ENCODE measurements at regions not wholly inside any gene's neighbourhood (a gene's known extent, or its start where the extent isn't known, plus 50 kb on each side); places are given as distances from the start of the nearest gene placed in this dataset.

DNA sequence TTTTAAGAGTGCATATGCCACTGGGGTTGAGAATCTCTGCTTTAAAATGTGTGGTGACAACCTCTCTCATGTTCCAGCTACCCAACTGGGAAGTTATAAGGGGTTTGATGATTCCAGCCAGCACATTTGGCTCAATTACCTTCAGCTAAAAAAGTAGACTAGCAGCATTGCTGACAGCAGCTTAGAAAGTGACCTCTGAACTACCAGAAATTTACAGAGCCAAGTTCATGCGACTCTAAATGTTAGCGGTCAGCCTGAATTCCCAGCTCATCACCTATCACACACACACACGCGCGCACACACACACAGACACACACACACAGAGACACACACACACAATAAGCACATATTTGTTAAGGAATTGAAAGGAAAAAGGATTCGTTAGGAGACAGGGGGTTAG lies 377.5 kb downstream of the TMEM167A start:
- TF ChIP-seq, protein P1, sequence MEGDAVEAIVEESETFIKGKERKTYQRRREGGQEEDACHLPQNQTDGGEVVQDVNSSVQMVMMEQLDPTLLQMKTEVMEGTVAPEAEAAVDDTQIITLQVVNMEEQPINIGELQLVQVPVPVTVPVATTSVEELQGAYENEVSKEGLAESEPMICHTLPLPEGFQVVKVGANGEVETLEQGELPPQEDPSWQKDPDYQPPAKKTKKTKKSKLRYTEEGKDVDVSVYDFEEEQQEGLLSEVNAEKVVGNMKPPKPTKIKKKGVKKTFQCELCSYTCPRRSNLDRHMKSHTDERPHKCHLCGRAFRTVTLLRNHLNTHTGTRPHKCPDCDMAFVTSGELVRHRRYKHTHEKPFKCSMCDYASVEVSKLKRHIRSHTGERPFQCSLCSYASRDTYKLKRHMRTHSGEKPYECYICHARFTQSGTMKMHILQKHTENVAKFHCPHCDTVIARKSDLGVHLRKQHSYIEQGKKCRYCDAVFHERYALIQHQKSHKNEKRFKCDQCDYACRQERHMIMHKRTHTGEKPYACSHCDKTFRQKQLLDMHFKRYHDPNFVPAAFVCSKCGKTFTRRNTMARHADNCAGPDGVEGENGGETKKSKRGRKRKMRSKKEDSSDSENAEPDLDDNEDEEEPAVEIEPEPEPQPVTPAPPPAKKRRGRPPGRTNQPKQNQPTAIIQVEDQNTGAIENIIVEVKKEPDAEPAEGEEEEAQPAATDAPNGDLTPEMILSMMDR (IDR thresholded peaks at IDR 0.05; ENCODE audit: borderline replicate concordance, control extremely low read depth, extremely low read depth, insufficient read depth, missing control alignments) = no peak
- in situ Hi-C loops (cut with MboI; ENCODE audit: low sequenced_read_pairs, unreplicated experiment) = no loop called here
- DNase-seq (ENCODE audit: low spot score) = no peak

DNA sequence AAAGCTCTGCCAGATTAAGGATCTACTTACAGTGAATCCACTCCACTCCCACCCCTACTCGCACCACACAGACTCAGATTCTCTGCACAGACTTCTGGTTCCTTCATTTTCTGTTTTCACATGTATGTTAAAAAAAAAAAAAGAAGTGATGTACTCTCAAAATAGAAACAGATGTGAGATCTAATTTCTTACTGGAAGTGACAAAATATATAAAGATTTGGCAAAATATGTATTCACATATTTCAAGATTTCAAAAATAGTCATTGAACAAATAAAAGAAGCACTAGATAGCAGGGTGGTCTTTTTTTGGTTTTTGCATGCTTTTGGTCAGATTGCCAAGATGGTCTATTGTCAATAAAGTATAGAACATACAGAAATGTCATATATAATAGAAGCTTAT lies 379.2 kb downstream of the TMEM167A start:
- TF ChIP-seq, protein P1 (IDR thresholded peaks at IDR 0.05; ENCODE audit: borderline replicate concordance, control extremely low read depth, extremely low read depth, insufficient read depth, missing control alignments) = no peak
- no peak for DNase-seq (ENCODE audit: low spot score)
- in situ Hi-C loops (cut with MboI; ENCODE audit: low sequenced_read_pairs, unreplicated experiment) = no loop called here

DNA sequence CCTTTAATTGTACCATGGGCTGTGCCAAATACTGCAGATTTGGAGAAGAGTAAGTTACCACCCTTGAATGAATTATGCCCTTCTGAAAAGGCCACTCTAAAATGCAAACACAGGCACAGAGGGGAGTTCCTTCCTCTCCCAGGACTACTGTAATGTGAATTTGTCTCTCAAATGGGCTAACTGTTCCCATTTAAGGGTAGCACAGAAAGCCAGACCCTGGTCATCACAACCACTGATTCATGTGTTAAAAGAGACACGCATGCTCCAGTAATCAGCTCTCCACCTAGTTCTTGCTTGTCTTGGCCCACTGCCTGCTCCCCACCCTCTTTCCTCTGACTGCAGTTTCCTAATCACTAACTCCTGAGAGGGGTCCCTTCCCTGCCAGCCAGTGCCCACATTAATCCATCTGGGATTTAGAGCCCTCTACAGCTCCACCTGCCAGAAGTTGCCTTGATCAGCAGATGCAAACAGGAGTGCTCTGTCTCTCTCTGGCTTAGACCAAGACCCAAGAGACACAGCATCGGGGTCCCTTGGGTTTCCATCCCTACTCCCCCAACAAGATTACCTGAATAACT lies 382.4 kb downstream of the TMEM167A start:
- in situ Hi-C loops (cut with MboI; ENCODE audit: low sequenced_read_pairs, unreplicated experiment) = no loop called here
- DNase-seq (ENCODE audit: low spot score) = no peak
- TF ChIP-seq, protein P1 (IDR thresholded peaks at IDR 0.05; ENCODE audit: borderline replicate concordance, control extremely low read depth, extremely low read depth, insufficient read depth, missing control alignments) = no peak

DNA sequence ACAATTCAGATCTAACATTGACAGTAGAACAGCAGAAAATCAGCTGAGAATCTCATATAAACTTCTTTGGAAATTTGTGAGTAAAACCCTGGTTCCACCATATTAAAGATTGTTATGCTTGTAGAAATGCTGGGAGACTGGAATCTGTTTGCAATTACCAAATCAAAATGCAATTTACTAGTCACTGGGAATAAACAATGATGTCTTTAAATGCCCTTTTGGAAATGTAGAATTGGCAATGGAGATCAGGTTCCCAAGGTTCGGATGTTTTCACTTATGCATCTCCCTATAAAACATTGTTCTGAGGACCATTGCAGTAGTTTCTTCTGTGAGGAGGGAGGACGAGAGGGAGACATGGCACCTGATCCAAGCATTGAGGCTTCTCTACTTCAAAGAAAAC lies 384.4 kb downstream of the TMEM167A start:
- no peak for DNase-seq (ENCODE audit: low spot score)
- in situ Hi-C loops (cut with MboI; ENCODE audit: low sequenced_read_pairs, unreplicated experiment) = no loop called here

DNA sequence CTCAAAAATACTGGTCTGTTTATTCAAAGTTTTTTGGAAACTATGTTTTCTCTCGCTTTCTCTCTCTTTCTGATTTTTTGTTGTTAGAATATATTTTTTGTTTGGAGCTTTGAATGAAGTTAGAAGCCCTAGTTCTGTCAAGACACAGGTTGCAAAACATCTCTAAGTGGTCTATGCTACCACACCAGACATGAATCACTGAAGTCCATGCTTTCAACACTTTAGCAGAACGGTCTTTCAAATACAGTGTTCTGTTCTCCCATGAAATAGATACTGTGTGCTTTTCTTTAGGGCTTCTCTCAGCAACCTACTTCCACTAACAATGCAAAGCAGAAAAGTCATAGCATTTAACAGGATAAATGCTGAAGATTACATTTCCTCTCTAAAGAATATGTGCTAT lies 392.5 kb downstream of the TMEM167A start:
- in situ Hi-C loops (cut with MboI; ENCODE audit: low sequenced_read_pairs, unreplicated experiment) = no loop called here
- DNase-seq (ENCODE audit: low spot score) = no peak
- TF ChIP-seq, protein P1 (IDR thresholded peaks at IDR 0.05; ENCODE audit: borderline replicate concordance, control extremely low read depth, extremely low read depth, insufficient read depth, missing control alignments) = no peak

More for the DNA sequence above, 384.4 kb downstream of the TMEM167A start:
- TF ChIP-seq, protein P1 (IDR thresholded peaks at IDR 0.05; ENCODE audit: borderline replicate concordance, control extremely low read depth, extremely low read depth, insufficient read depth, missing control alignments) = no peak

DNA sequence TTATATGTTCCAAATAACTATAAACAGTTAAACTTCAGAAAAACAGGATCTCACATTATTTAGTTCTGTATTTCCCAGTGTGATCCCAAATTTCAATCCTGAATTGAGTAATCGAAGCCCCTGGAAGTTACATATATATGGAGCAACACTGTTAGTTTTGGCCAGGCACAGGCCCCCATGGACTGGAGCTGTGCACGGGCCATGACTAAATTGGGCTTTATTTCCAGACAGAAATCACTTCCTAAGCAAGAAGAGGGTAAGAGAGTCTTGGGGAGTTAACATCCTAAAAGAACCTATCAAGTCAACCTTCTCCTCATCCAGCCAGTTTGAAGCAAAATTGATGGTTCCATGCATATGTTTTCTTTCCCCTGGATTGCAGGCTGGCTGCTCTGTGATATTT lies 393.0 kb downstream of the TMEM167A start:
- in situ Hi-C loops (cut with MboI; ENCODE audit: low sequenced_read_pairs, unreplicated experiment) = no loop called here
- TF ChIP-seq, protein P1 (IDR thresholded peaks at IDR 0.05; ENCODE audit: borderline replicate concordance, control extremely low read depth, extremely low read depth, insufficient read depth, missing control alignments) = no peak
- no peak for DNase-seq (ENCODE audit: low spot score)

Measured in GM13976 (cell line).